GM12891 (cell line): ENCODE measurements at regions not wholly inside any gene's neighbourhood (a gene's known extent, or its start where the extent isn't known, plus 50 kb on each side); places are given as distances from the start of the nearest gene placed in this dataset.
"Not testable (repeated sequence)": the region's sequence is repeated elsewhere in the genome, so short reads cannot be mapped to it uniquely, and the experiment has no call there.

Source experiments
- DNase-seq: peaks from one replicate; pipeline ENCODE4 v3.0.0; 2011; ENCODE audit warnings: low spot score; ENCODE audit not compliant: insufficient read length
- FAIRE-seq: peaks from 2 replicates; lab custom pipeline; 2011; peaks lifted over from hg19 to GRCh38; lab: Jason Lieb, UNC
- PAX5 ChIP-seq: IDR thresholded peaks from 2 replicates; pipeline ENCODE4 v1.6.1; 2011; ENCODE audit warnings: low read length, moderate library complexity, mild to moderate bottlenecking; ENCODE audit not compliant: insufficient read depth, severe bottlenecking
- POLR2A ChIP-seq: IDR thresholded peaks from 2 replicates; pipeline ENCODE4 v1.6.1; 2011; ENCODE audit warnings: low read depth, low read length, control low read depth
- POLR2AphosphoS5 ChIP-seq: IDR thresholded peaks from 2 replicates; pipeline ENCODE4 v1.6.1; 2011; ENCODE audit warnings: low read depth, low read length, control low read depth
- POU2F2 ChIP-seq: IDR thresholded peaks from 2 replicates; pipeline ENCODE4 v1.6.1; 2011; ENCODE audit warnings: low read depth, mild to moderate bottlenecking, control low read depth, low read length, moderate library complexity
- SPI1 ChIP-seq: IDR thresholded peaks from 2 replicates; pipeline ENCODE4 v1.6.1; 2011; ENCODE audit warnings: low read depth, low read length, control low read depth
- TAF1 ChIP-seq: IDR thresholded peaks from 2 replicates; pipeline ENCODE4 v1.6.1; 2011; ENCODE audit warnings: low read depth, low read length, control low read depth

DNA sequence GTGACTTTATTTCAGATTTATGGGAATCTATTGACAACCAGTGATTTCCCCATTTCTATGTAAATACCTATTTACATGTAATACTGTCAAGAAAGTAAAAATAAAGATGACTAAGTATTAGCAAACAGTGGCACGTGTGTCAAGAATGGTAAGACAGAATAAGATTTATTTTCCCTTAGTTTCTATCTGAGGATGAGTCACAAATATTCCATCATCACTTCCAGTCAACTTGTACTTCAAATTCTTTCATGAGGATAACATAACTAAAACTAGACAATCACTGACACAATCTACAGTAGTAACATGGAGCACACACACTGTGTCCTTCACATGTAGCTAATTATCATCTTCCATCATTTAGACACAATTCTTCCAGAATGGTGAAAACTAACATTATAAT, 625.3 kb upstream of the PCDH7 start:
- DNase-seq (no peak), FAIRE-seq (no peak)
- TF ChIP-seq PAX5, result no peak
- no peak for TF ChIP-seq SPI1

DNA sequence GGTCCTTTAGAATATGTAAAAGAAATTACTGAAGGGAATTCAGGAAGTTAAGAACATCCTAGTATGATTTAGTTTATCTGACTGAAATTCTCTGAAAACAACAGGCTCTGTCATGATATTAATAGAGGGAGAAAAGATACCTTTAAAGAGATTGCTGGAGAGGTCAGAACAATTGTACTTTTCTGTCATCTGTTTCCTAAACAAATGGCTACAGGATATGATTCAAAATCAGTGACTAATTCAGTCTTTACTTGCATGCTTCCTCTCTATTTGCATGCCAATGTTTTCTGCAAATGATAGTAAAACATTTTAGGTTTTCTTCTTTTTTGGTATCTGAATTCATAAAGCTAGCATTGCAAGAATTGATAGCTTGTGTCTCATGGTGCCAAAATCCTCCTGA, 616.7 kb upstream of the PCDH7 start:
- DNase-seq, result no peak
- TF ChIP-seq PAX5 (no peak), SPI1 (no peak), POLR2A (no peak), POU2F2 (no peak), TAF1 (no peak), POLR2AphosphoS5 (no peak)
- no peak for FAIRE-seq

DNA sequence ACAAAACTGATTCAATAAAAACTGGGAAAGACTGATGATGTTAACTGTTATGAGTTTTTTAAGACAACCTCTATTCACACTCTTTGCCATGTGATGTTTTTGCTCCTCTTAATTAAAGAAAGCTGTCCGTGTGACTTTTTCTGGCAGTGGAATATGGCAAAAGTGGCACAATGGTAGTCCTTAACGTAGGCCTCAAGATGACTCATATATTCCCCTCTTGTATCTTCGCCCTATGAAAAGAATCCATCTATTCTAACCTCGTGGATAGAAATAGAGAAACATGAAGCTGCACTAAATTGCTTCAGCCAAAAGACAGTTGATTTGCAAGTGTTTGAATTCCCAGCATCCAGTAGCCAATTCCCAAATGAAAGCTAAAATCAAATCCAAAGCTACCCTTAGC, 603.8 kb upstream of the PCDH7 start:
- FAIRE-seq (no peak), DNase-seq (no peak)
- TF ChIP-seq POLR2A (no peak), POLR2AphosphoS5 (no peak), TAF1 (no peak), SPI1 (no peak), PAX5 (no peak), POU2F2 (no peak)

DNA sequence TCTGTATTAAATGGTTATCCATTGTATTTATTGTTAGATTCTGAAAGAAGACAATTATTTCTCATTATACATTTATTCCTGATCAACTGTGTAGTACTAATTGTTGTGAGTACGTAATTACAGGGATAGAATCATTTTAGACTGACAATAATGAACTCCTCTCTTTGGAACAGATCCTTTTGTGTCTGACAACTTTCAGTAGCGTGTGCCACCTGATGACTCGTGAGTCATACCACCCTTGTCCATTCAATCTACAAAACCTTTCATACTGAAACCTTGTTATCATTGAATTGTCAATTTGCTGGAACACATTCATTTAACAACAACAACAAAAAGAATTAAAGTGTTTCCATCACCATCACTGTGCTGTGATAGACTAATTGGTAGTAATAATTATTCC, 602.7 kb upstream of the PCDH7 start:
- DNase-seq (no peak), FAIRE-seq (no peak)
- TF ChIP-seq POLR2A (no peak), TAF1 (no peak), SPI1 (no peak), POLR2AphosphoS5 (no peak), POU2F2 (no peak), PAX5 (no peak)

DNA sequence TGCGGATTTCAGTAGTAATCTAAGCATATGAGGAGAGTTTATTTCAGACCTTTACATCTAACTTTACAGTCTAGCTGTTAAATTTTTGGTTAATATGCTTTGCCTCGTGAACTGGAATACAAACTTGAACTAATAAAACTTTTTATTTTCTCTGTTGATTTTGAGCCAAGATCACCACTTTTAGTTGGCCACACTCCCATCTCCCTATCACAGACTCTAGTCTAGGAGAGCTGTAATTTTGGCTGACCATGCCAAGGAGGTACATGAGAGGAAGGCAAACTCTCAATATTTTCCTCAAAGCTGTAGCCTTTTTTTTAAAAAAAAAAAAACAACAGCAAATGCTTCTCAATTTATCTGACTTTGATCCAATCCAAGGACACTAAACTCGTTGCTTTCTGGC, 597.5 kb upstream of the PCDH7 start:
- DNase-seq (no peak), FAIRE-seq (no peak)
- no peak for TF ChIP-seq SPI1

DNA sequence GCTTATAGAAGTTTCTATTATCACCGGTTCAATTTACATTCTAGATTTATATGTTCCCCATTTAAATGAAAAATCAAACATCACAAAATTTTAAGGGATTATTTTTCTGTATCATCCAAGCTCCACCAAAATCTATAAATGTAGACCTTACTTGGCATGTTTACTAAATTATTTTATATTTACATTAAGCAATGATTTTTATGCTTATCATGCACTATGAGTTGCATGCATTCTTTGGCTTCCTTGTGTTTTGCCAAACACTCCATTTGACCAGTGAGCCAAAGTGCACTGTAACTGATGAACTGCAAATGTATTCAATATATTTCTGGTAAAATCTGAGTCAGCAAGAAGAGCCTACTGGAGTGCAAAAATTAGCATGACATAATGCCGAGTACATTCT, 595.5 kb upstream of the PCDH7 start:
- DNase-seq, FAIRE-seq: not testable (repeated sequence)

DNA sequence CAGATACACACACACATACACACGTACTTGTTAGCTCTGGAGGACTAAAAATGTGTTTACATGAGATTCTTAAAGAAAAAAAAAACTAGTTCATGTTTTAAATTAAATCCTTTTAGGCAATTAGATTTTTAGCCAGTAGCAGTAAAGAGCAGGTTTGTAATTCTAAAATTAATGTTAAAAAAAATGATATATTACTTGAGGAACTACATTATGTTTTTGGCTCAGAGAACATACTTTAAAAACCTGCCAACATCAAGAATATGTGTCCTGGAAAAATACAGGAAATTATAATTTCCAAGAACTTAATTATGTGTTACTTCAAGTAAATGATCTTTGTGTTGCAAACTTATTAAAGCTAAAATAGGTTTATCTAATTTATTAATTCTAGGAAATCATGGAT, 594.3 kb upstream of the PCDH7 start:
- FAIRE-seq, result no peak

DNA sequence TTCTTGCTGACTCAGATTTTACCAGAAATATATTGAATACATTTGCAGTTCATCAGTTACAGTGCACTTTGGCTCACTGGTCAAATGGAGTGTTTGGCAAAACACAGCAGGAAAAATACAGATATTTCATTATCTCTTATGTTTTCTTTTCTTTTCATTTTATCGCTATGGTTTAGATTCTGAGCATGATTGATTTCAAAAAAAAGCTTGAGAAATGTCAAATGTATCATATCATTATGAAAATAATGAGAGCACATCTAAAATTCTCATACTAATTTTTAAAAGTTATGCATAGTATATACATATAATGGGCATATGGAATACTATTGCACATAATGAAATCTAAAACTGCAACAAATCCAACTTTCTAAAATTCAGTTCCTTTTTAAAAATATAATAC, 593.8 kb upstream of the PCDH7 start:
- TF ChIP-seq POLR2AphosphoS5, result no peak
- no peak for TF ChIP-seq POU2F2
- no peak for TF ChIP-seq PAX5
- no peak for TF ChIP-seq TAF1
- TF ChIP-seq SPI1, result no peak
- no peak for TF ChIP-seq POLR2A
- DNase-seq, result no peak
- no peak for FAIRE-seq

More for the DNA sequence above, 594.3 kb upstream of the PCDH7 start:
- TF ChIP-seq POLR2AphosphoS5 (no peak), TAF1 (no peak), POLR2A (no peak), PAX5 (no peak)
- no peak for DNase-seq

DNA sequence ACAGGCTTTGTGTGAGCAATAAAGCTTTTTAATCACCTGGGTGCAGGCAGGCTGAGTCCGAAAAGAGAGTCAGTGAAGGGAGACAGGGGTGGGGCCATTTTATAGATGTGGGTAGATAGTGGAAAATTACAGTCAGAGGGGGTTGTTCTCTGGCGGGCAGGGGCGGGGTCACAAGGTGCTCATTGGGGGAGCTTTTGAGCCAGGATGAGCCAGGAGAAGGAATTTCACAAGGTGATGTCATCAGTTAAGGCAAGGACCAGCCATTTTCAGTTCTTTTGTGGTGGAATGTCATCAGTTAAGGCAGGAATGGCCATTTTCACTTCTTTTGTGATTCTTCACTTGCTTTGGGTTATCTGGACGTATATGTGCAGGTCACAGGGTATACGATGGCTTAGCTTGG, 571.3 kb upstream of the PCDH7 start:
- not testable (repeated sequence) for DNase-seq, FAIRE-seq

DNA sequence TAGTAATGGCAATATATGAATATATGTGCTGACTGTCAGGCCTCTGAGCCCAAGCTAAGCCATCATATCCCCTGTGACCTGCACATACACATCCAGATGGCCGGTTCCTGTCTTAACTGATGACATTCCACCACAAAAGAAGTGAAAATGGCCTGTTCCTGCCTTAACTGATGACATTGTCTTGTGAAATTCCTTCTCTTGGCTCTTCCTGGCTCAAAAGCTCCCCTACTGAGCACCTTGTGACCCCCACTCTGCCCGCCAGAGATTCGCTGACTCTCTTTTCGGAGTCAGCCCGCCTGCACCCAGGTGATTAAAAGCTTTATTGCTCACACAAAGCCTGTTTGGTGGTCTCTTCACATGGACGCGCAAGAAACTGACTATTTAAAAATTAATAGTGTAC, 570.6 kb upstream of the PCDH7 start:
- not testable (repeated sequence) for FAIRE-seq, DNase-seq

DNA sequence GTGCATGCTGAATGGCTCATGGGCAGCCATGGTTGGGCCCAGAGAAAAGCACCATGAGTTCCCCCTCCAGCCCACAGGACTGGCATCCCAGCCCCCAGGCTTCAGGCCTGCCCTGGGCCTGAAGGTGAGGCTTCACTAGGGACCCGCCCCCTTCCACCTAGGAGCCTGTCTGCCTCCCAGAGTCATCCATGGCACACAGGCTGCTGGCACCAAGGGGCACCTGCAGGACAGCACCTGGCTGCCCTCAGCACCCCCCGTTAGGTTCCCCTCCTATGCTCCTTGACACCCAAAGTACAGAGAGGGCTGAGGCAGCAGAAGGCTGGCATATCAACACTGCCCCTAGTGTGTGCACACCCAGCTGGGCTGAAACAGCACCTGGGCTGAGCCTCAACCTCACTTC, 566.7 kb upstream of the PCDH7 start:
- DNase-seq (no peak), FAIRE-seq (no peak)
- TF ChIP-seq PAX5, result no peak
- TF ChIP-seq POLR2A, result no peak
- no peak for TF ChIP-seq SPI1
- no peak for TF ChIP-seq TAF1
- TF ChIP-seq POLR2AphosphoS5, result no peak
- TF ChIP-seq POU2F2, result no peak

DNA sequence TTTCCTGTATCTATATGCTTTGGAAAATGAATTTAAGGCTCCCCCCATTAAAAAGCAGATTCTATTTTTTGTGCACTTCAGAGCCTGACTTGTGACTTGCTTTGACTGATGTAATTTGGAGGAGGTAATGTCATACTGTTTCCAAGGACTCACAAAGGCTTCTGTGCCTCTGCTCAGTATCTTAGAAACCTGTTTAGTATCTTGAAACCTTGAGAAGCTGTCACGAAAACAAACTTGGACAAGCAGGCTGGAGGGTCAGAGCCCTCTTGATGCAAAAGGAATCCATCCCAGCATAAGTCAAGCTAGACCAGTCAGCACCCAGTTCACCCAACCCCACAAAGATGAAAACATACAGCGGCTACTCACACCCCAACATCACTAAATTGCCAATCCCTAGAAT, 560.0 kb upstream of the PCDH7 start:
- FAIRE-seq, result no peak
- TF ChIP-seq POLR2AphosphoS5 (no peak), TAF1 (no peak), SPI1 (no peak), PAX5 (no peak), POU2F2 (no peak), POLR2A (no peak)
- no peak for DNase-seq
